ENCODE measurements at regions not wholly inside any gene's neighbourhood (a gene's known extent, or its start where the extent isn't known, plus 50 kb on each side); places are given as distances from the start of the nearest gene placed in this dataset.

- TF ChIP-seq CTCF (IDR thresholded peaks at IDR 0.05; ENCODE audit: insufficient read depth, low read length) (no peak), SPI1 (IDR thresholded peaks at IDR 0.05; ENCODE audit: borderline replicate concordance, low read depth) (no peak), POLR2AphosphoS5 (IDR thresholded peaks at IDR 0.05; ENCODE audit: low read depth) (no peak), GABPA (IDR thresholded peaks at IDR 0.05; ENCODE audit: low read depth) (no peak), REST (IDR thresholded peaks at IDR 0.05; ENCODE audit: insufficient replicate concordance, low read depth) (no peak)
- no peaks in the 10 kb centered on the region for H3K27me3 ChIP-seq (ENCODE audit: insufficient read depth, poor library complexity, severe bottlenecking)
- H3K4me3 ChIP-seq (replicated peaks; ENCODE audit: insufficient read depth, low read length) = no peak overlapping the region
- no peak overlapping the region for H3K27ac ChIP-seq (replicated peaks)
- DNase-seq (ENCODE audit: low read depth in 1 of 2, low spot score in 1 of 2) = no peak
Observed at GRCh38 chr6:79431537-79431933, 105.7 kb downstream of the LCA5 start.

GRCh38 chr6:79430913-79431536 lies 106.2 kb downstream of the LCA5 start:
- no peak for DNase-seq (ENCODE audit: low read depth in 1 of 2, low spot score in 1 of 2)
- no peaks in the 10 kb centered on the region for H3K27me3 ChIP-seq (ENCODE audit: insufficient read depth, poor library complexity, severe bottlenecking)
- TF ChIP-seq CTCF (IDR thresholded peaks at IDR 0.05; ENCODE audit: insufficient read depth, low read length) (no peak), REST (IDR thresholded peaks at IDR 0.05; ENCODE audit: insufficient replicate concordance, low read depth) (no peak), SPI1 (IDR thresholded peaks at IDR 0.05; ENCODE audit: borderline replicate concordance, low read depth) (no peak), GABPA (IDR thresholded peaks at IDR 0.05; ENCODE audit: low read depth) (no peak), POLR2AphosphoS5 (IDR thresholded peaks at IDR 0.05; ENCODE audit: low read depth) (no peak)

GRCh38 chr6:79427721-79428120 lies 109.5 kb downstream of the LCA5 start:
- DNase-seq (ENCODE audit: low read depth in 1 of 2, low spot score in 1 of 2) = no peak
- Histone ChIP-seq H3K4me3 (replicated peaks; ENCODE audit: insufficient read depth, low read length) (no peak overlapping the region), H3K27ac (replicated peaks) (no peak overlapping the region), H3K27me3 (ENCODE audit: insufficient read depth, poor library complexity, severe bottlenecking) (no peaks in the 10 kb centered on the region)
- TF ChIP-seq CTCF (IDR thresholded peaks at IDR 0.05; ENCODE audit: insufficient read depth, low read length) (no peak), SPI1 (IDR thresholded peaks at IDR 0.05; ENCODE audit: borderline replicate concordance, low read depth) (no peak), GABPA (IDR thresholded peaks at IDR 0.05; ENCODE audit: low read depth) (no peak), REST (IDR thresholded peaks at IDR 0.05; ENCODE audit: insufficient replicate concordance, low read depth) (no peak), POLR2AphosphoS5 (IDR thresholded peaks at IDR 0.05; ENCODE audit: low read depth) (no peak)

More at GRCh38 chr6:79430913-79431536, 106.2 kb downstream of the LCA5 start:
- H3K27ac ChIP-seq (replicated peaks) = no peak overlapping the region
- H3K4me3 ChIP-seq (replicated peaks; ENCODE audit: insufficient read depth, low read length) = no peak overlapping the region

All from HL-60 (cell line).